Natural killer cell treated with Interleukin-12 subunit alpha and Interleukin-12 subunit beta and Interleukin-15 and Interleukin-18, amount 100 ng/mL, for 72 hours (primary cell): ENCODE measurements at regions not wholly inside any gene's neighbourhood (a gene's known extent, or its start where the extent isn't known, plus 50 kb on each side); places are given as distances from the start of the nearest gene placed in this dataset.

Source experiments
- ATAC-seq, 2 donors: fragments of 150-1000 bp; cut with Tn5 transposase in 1 of 2; sonication (Bioruptor Pico), chemical (Tn5 transposase) in 1 of 2; 2 replicates each; pipeline ENCODE4 v1.10.0; 2021
- DNase-seq: peaks from one replicate; pipeline ENCODE4 v3.0.0; 2022; ENCODE audit warnings: low spot score
- H3K27ac Mint-ChIP-seq, 2 donors: 1 replicate in 1 of 2; 2 replicates in 1 of 2; pipeline ENCODE4 v1.8.0; 2022; ENCODE audit warnings: mixed read lengths in 2 of 2, mild to moderate bottlenecking in 1 of 2, moderate library complexity in 1 of 2
- H3K27me3 Mint-ChIP-seq, 2 donors: 1 replicate in 1 of 2; 2 replicates in 1 of 2; pipeline ENCODE4 v1.8.0; 2022; ENCODE audit warnings: mixed read lengths in 2 of 2
- H3K36me3 Mint-ChIP-seq: one replicate; pipeline ENCODE4 v1.8.0; 2022; ENCODE audit warnings: mixed read lengths
- H3K4me1 Mint-ChIP-seq, 2 donors: 1 replicate in 1 of 2; 2 replicates in 1 of 2; pipeline ENCODE4 v1.8.0; 2022; ENCODE audit warnings: low read depth in 2 of 2, mixed read lengths in 2 of 2, mild to moderate bottlenecking in 1 of 2
- H3K4me3 Mint-ChIP-seq: one replicate; pipeline ENCODE4 v1.8.0; 2022; ENCODE audit warnings: mixed read lengths
- H3K9me3 Mint-ChIP-seq: 2 replicates; pipeline ENCODE4 v1.8.0; 2022; ENCODE audit warnings: mixed read lengths

- Mint-ChIP-seq H3K36me3 (no peaks in the 10 kb centered on the region), H3K4me1 (no peaks in the 10 kb centered on the region), H3K4me3 (no peak overlapping the region), H3K9me3 (no peaks in the 10 kb centered on the region), H3K27me3 (no peaks in the 10 kb centered on the region), H3K27ac (no peak overlapping the region)
- no peak for ATAC-seq
- DNase-seq, result no peak
These were observed 153.7 kb upstream of the EGFLAM start for GRCh38 chr5:38104497-38105230.

DNA sequence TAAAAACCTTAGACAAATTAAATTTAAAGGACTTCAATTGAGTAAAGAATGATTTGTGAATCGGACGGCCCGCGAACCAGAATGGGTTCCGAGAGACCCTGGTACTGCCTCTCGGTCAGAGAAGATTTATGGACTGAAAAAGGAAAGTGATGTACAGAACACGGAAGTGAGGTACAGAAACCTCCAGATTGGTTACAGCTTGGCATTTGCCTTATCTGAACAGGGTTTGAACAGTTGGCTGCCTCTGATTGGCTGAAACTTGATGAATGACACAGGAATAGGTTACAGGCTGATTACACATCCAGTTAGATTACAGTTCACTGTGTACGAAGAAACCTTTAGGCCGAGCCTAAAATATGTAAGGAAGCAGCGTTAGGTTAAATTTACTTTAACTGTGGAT, 156.5 kb upstream of the EGFLAM start:
- Mint-ChIP-seq H3K36me3 (no peaks in the 10 kb centered on the region), H3K9me3 (no peaks in the 10 kb centered on the region), H3K27ac (no peak overlapping the region), H3K27me3 (no peaks in the 10 kb centered on the region), H3K4me1 (no peaks in the 10 kb centered on the region), H3K4me3 (no peak overlapping the region)
- no peak for ATAC-seq
- no peak for DNase-seq

- Mint-ChIP-seq H3K27ac (no peak overlapping the region), H3K27me3 (no peaks in the 10 kb centered on the region), H3K4me1 (no peaks in the 10 kb centered on the region), H3K36me3 (no peaks in the 10 kb centered on the region), H3K9me3 (no peaks in the 10 kb centered on the region), H3K4me3 (no peak overlapping the region)
- no peak for ATAC-seq
- DNase-seq, result no peak
These were observed 158.9 kb upstream of the EGFLAM start for GRCh38 chr5:38099205-38100168.

DNA sequence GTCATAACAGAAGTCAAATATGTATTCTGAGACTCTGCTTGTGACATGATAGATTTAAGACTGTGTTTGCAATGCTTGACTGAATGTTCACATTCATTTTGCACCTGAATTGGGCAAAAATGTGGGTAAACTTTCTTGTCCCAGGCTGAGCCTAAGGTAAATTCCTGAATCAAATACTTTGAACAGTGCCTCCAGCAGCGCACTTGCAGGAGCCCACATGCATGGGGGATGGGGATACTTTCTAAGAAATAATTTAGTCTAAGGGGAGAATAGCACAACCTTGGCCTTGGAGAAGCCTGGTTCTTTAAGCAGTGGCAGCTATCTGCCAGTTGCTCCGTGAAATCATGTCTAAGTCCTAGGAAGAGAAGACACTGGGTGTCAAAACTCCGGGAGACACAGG, 163.5 kb upstream of the EGFLAM start:
- Mint-ChIP-seq H3K27me3 (peaks cover 5 to 14% of the 10 kb centered on the region in 2 donors), H3K4me3 (no peak overlapping the region), H3K36me3 (no peaks in the 10 kb centered on the region), H3K9me3 (peaks cover 2% of the 10 kb centered on the region), H3K4me1 (no peaks in the 10 kb centered on the region), H3K27ac (no peak overlapping the region)
- ATAC-seq, result no peak
- no peak for DNase-seq

- no peak for DNase-seq
- no peak for ATAC-seq
- peaks cover 5 to 14% of the 10 kb centered on the region in 2 donors for H3K27me3 Mint-ChIP-seq
- H3K9me3 Mint-ChIP-seq, result peaks cover 2% of the 10 kb centered on the region
- H3K27ac Mint-ChIP-seq, result no peak overlapping the region
- no peaks in the 10 kb centered on the region for H3K36me3 Mint-ChIP-seq
- H3K4me3 Mint-ChIP-seq, result no peak overlapping the region
- H3K4me1 Mint-ChIP-seq, result no peaks in the 10 kb centered on the region
These were observed 164.5 kb upstream of the EGFLAM start for GRCh38 chr5:38093855-38094254.

GRCh38 chr5:38086777-38087176, 171.6 kb upstream of the EGFLAM start:
- Mint-ChIP-seq H3K27ac (no peak overlapping the region), H3K4me3 (no peak overlapping the region), H3K27me3 (peaks cover 2 to 5% of the 10 kb centered on the region in 2 donors), H3K4me1 (no peaks in the 10 kb centered on the region), H3K9me3 (no peaks in the 10 kb centered on the region), H3K36me3 (no peaks in the 10 kb centered on the region)
- ATAC-seq (no peak), DNase-seq (no peak)

GRCh38 chr5:38079620-38080402, 178.5 kb upstream of the EGFLAM start:
- Mint-ChIP-seq H3K9me3 (no peaks in the 10 kb centered on the region), H3K36me3 (no peaks in the 10 kb centered on the region), H3K4me3 (no peak overlapping the region), H3K27ac (no peak overlapping the region), H3K27me3 (no peaks in the 10 kb centered on the region), H3K4me1 (no peaks in the 10 kb centered on the region)
- DNase-seq, result no peak
- no peak for ATAC-seq

GRCh38 chr5:38078161-38078560, 180.2 kb upstream of the EGFLAM start:
- Mint-ChIP-seq H3K27ac (no peak overlapping the region), H3K4me1 (no peaks in the 10 kb centered on the region)

DNA sequence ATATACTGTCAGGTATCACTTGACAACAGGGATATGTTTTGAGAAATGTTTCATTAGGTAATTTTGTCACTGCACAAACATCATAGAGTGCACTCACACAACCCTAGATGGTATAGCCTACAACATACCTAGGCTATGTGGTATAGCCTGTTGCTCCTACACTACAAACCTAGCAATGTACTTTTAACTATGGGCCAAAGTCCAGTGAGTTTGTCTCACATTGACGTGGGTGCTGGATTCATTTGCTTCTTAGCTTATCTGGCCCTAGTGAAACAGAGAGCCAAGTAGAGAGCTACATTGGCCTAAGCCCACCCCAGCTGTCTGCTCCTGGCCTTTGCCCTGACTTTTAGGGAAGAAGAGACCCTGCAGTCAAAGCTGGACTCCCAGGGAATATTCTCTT, 180.7 kb upstream of the EGFLAM start:
- no peak overlapping the region for H3K27ac Mint-ChIP-seq
- no peak overlapping the region for H3K4me3 Mint-ChIP-seq
- no peaks in the 10 kb centered on the region for H3K36me3 Mint-ChIP-seq

More at GRCh38 chr5:38078161-38078560, 180.2 kb upstream of the EGFLAM start:
- DNase-seq (no peak), ATAC-seq (no peak)
- H3K27me3 Mint-ChIP-seq, result no peaks in the 10 kb centered on the region
- no peaks in the 10 kb centered on the region for H3K9me3 Mint-ChIP-seq
- no peaks in the 10 kb centered on the region for H3K36me3 Mint-ChIP-seq
- no peak overlapping the region for H3K4me3 Mint-ChIP-seq

DNA sequence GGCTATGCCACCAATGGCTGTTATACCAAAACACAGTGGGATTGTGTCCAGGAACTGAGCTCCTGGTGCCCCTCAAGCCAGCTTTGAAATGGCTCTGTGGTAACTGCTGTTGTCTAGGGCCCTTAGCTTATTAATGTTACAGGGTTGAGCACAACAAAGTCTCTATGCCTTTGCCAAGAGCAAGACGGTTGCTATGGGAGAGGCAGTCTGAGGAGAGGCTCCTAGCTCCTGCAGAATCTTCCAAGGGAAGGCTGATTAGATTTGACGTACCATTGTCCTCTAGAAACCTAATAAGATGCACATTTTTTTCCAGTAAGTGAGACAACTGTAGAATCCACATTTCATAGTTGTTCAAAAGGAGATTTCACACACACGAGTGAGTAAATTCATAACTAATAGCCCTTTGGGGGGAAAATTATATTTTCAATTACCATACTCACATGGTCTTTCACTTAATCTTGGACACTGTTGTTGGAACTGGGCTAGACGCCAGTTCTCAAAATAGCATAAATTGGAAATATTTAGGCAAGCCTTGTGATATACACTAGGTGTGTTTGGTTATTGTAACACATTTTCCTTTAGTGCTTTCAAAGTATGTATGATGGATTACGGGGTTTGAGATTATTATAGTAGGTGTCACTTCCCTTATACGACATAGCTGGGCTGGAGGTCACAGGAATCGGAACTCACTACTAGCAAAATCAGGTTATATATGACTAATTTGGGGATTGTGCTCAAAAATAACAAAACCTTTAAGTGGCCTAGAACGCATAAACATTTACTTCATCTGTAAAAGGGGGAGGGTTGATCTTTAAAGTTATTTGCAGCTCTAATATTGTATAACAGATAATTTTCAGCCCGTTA, 186.3 kb upstream of the EGFLAM start:
- no peaks in the 10 kb centered on the region for H3K27me3 Mint-ChIP-seq
- no peak for ATAC-seq
- H3K4me1 Mint-ChIP-seq, result no peaks in the 10 kb centered on the region
- H3K4me3 Mint-ChIP-seq, result no peak overlapping the region
- no peaks in the 10 kb centered on the region for H3K9me3 Mint-ChIP-seq
- DNase-seq, result no peak
- no peak overlapping the region for H3K27ac Mint-ChIP-seq
- H3K36me3 Mint-ChIP-seq, result no peaks in the 10 kb centered on the region

More for the DNA sequence above, 180.7 kb upstream of the EGFLAM start:
- ATAC-seq (no peak), DNase-seq (no peak)
- Mint-ChIP-seq H3K27me3 (no peaks in the 10 kb centered on the region), H3K9me3 (no peaks in the 10 kb centered on the region), H3K4me1 (no peaks in the 10 kb centered on the region)

DNA sequence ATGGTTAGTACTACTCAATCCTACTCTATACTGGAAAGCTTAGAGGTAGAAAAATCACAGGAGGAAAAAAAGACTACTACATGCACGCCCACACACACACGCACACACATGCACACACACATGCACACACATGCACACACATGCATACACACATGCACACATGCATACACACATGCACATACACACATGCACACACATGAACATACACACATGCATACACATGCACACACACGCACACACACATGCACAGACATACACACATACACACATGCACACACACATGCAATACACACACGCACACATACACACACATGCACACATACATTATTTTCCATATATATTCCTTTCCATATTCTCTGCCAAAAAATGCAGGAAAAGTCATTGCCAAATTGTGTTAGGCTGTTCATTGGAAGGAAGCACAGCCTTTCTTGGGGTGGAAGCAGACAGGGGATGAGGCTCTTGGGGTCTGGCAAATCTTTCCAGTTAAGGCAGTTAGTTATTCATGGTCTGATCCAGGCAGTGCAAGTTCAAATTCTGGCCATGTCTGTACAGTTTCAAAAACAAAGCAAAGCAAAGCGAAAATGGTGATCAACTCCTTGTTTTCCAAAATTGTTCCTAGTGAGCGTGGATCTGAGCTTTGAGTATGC, 187.9 kb upstream of the EGFLAM start:
- no peaks in the 10 kb centered on the region for H3K27me3 Mint-ChIP-seq
- H3K9me3 Mint-ChIP-seq, result no peaks in the 10 kb centered on the region
- no peak overlapping the region for H3K4me3 Mint-ChIP-seq
- H3K36me3 Mint-ChIP-seq, result no peaks in the 10 kb centered on the region
- ATAC-seq (no peak), DNase-seq (no peak)
- H3K4me1 Mint-ChIP-seq, result no peaks in the 10 kb centered on the region
- no peak overlapping the region for H3K27ac Mint-ChIP-seq

- Mint-ChIP-seq H3K36me3 (no peaks in the 10 kb centered on the region), H3K27me3 (no peaks in the 10 kb centered on the region), H3K4me3 (no peak overlapping the region), H3K27ac (no peak overlapping the region), H3K9me3 (peaks cover 4% of the 10 kb centered on the region), H3K4me1 (no peaks in the 10 kb centered on the region)
- DNase-seq, result no peak
- ATAC-seq, result no peak
These were observed 189.0 kb upstream of the EGFLAM start for GRCh38 chr5:38069360-38069759.

DNA sequence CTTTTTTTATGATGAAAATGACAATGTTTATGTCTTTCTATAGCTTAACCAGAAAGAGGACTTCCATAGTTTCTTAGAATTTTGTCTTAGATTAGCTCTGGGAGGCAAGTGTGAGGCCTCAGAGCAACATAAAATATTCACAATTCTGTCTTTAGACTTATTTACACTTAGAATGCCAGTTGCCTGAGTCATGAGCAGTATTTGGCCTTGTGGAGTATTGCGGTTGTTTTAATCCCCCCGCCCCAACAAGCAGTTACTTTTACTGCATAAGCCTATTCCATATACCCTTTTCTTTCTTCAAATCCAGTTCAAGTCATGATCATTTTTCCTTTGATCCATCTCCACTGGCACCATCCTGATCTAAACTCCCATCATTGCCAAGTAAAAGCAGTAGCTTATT, 198.0 kb upstream of the EGFLAM start:
- no peak overlapping the region for H3K4me3 Mint-ChIP-seq
- DNase-seq (no peak), ATAC-seq (no peak)
- no peak overlapping the region for H3K27ac Mint-ChIP-seq
- H3K27me3 Mint-ChIP-seq, result no peaks in the 10 kb centered on the region
- no peaks in the 10 kb centered on the region for H3K4me1 Mint-ChIP-seq
- H3K9me3 Mint-ChIP-seq, result peaks cover 10% of the 10 kb centered on the region
- no peaks in the 10 kb centered on the region for H3K36me3 Mint-ChIP-seq
